Stomach smooth muscle (tissue), 2 donors: ENCODE measurements at regions not wholly inside any gene's neighbourhood (a gene's known extent, or its start where the extent isn't known, plus 50 kb on each side); places are given as distances from the start of the nearest gene placed in this dataset.

ENCODE experiments used
- H3K27ac ChIP-seq: one replicate; pipeline ENCODE4 v1.7.0; 2013; ENCODE audit warnings: mild to moderate bottlenecking, low read length, inconsistent platforms
- H3K27me3 ChIP-seq, 2 donors: one replicate each; pipeline ENCODE4 v1.7.0; 2013; ENCODE audit warnings: low read length in 2 of 2; ENCODE audit not compliant: insufficient read depth in 2 of 2, control insufficient read depth in 1 of 2
- H3K36me3 ChIP-seq, 2 donors: one replicate each; pipeline ENCODE4 v1.7.0; 2013; ENCODE audit warnings: low read length in 2 of 2; ENCODE audit not compliant: control insufficient read depth in 2 of 2, insufficient read depth in 2 of 2
- H3K4me1 ChIP-seq: one replicate; pipeline ENCODE4 v1.7.0; 2013; ENCODE audit warnings: low read length; ENCODE audit not compliant: control insufficient read depth, insufficient read depth
- H3K4me3 ChIP-seq, 2 donors: one replicate each; pipeline ENCODE4 v1.7.0; 2013; ENCODE audit warnings: low read length in 2 of 2
- H3K9ac ChIP-seq, 2 donors: one replicate each; pipeline ENCODE4 v1.7.0; 2013; ENCODE audit warnings: low read length in 2 of 2, mild to moderate bottlenecking in 1 of 2
- H3K9me3 ChIP-seq, 2 donors: one replicate each; pipeline ENCODE4 v1.7.0; 2013; ENCODE audit warnings: low read length in 2 of 2; ENCODE audit not compliant: control insufficient read depth in 2 of 2
- donor health status: healthy.
- donor health status: Pancreatic carcinoma.

DNA sequence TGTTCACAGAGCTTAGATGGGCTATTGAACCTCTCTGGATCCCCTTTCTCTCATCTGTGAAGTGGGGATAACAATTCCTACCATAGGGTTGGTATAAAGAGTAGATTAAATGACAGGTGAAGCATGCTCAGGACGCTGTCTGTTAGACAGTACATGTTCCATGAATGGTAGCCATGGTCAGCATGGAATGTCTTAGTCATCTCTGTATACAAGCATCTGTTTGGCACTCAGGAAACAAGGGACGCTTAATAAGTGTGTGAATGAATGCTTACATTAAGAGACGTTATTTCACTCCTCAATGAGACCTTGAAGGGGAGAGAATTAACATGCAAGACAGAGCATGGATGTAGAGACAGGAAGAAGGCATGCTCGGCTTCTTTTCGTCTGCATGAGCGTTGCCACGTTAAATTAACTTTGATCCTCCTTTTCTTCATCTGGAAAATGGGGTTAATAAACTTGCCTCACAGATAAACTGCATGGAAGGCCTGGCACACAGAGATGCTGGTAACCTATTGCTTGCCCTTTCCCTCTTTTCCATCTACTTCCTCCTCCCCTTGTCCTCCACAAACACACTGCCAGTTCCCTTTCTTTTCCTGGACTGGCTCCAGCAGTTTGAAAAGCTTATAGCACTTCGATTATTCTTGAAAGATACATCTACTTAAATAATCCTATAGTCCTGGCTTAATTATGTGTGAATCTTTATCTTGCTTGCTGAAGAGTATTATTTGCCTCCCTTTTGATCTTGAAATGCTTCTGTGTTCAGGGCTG lies 267.2 kb upstream of the MTNR1B start:
- H3K4me3 ChIP-seq: no peak overlapping the region
- H3K4me1 ChIP-seq: peaks cover 6% of the 10 kb centered on the region
- H3K27me3 ChIP-seq: no peaks in the 10 kb centered on the region
- H3K9ac ChIP-seq: no peak overlapping the region
- no peak overlapping the region for H3K27ac ChIP-seq
- H3K36me3 ChIP-seq: no peaks in the 10 kb centered on the region
- H3K9me3 ChIP-seq: no peaks in the 10 kb centered on the region

DNA sequence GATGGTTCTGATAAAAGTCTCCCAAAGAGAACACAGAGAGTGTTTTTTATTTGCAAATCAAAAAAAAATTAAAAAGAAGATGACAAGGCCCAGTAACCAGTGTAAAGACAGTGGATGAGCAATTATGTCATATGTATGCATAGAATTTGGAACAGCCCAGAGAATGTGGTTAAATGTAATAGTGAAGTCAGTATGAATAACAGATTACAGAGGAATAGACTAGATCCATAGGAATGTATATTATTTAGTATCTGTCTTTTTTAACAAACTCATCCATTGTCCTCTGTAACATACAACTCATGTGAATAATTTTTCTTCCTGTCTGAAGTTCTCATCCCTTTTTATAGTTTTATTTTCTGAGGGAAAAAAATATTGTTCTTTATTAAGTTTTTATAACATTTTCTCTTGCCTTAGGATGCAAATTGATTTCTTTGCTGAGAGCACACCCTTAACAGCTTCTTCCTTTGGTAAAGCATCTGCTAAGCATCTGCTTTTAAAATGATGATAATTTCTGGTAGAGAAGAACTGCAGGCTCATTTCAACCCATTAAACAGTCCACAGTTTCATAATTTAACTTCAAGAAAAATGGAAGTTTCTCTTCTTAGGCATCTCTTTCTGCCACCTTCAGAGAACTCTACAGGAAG lies 266.5 kb upstream of the MTNR1B start:
- H3K4me3 ChIP-seq: no peak overlapping the region
- no peaks in the 10 kb centered on the region for H3K36me3 ChIP-seq
- H3K9me3 ChIP-seq: no peaks in the 10 kb centered on the region
- no peaks in the 10 kb centered on the region for H3K27me3 ChIP-seq
- no peak overlapping the region for H3K9ac ChIP-seq
- H3K27ac ChIP-seq: no peak overlapping the region
- H3K4me1 ChIP-seq: peaks cover 13% of the 10 kb centered on the region

DNA sequence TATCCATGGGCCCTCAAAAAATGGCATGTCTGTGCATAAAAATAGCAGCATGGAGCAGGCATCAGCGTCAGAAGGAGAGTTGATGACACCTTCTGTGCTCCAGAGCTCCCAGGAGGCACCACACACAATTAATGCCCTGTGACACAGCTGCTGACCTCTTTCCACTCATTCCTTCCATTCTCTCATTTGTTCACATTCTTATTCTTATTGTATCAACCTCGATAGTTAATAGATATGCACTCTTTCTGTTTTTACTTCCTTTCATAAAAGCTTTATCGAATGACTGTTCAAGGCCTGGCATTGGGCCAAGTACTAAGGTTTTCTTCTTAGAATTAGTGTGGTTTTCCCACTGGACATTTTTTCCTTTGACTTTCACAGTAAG lies 266.0 kb upstream of the MTNR1B start:
- Histone ChIP-seq H3K4me3 (no peak overlapping the region), H3K27me3 (no peaks in the 10 kb centered on the region), H3K9me3 (no peaks in the 10 kb centered on the region), H3K4me1 (peaks cover 14% of the 10 kb centered on the region), H3K27ac (no peak overlapping the region), H3K9ac (no peak overlapping the region), H3K36me3 (no peaks in the 10 kb centered on the region)

- Histone ChIP-seq H3K9me3 (no peaks in the 10 kb centered on the region), H3K4me1 (peaks cover 14% of the 10 kb centered on the region), H3K27me3 (no peaks in the 10 kb centered on the region), H3K27ac (peak overlapping the region; percentile 37), H3K36me3 (no peaks in the 10 kb centered on the region), H3K9ac (no peak overlapping the region), H3K4me3 (no peak overlapping the region)
These were observed 262.3 kb upstream of the MTNR1B start for GRCh38 chr11:92707173-92707619.

DNA sequence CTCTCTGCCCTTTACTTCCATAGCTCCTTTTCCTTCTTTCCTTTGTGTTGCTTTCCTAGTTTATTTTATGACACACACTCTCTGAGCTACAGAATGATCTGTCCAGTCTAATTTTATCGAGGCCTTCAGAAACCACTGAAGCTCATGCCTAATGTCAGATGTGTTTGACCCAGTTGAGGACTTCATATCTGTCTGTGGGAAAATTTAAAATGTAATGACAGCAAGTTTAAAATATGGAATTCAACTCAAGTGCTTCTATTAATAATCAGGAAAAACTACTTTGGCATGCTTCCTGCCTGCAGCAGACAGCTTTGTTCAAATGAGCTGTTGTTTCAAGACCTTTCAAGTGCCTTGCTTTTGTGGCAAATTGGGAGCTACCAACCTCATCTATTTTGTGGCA lies 261.8 kb upstream of the MTNR1B start:
- H3K27me3 ChIP-seq: no peaks in the 10 kb centered on the region
- H3K9me3 ChIP-seq: no peaks in the 10 kb centered on the region
- no peak overlapping the region for H3K9ac ChIP-seq
- peak overlapping the region; percentile 37 for H3K27ac ChIP-seq
- H3K4me3 ChIP-seq: no peak overlapping the region
- H3K4me1 ChIP-seq: peaks cover 14% of the 10 kb centered on the region
- H3K36me3 ChIP-seq: no peaks in the 10 kb centered on the region

GRCh38 chr11:92709329-92709728 lies 260.1 kb upstream of the MTNR1B start:
- H3K4me3 ChIP-seq: no peak overlapping the region
- H3K27ac ChIP-seq: no peak overlapping the region
- peaks cover 14% of the 10 kb centered on the region for H3K4me1 ChIP-seq
- no peaks in the 10 kb centered on the region for H3K9me3 ChIP-seq
- no peak overlapping the region for H3K9ac ChIP-seq
- H3K27me3 ChIP-seq: no peaks in the 10 kb centered on the region
- no peaks in the 10 kb centered on the region for H3K36me3 ChIP-seq

DNA sequence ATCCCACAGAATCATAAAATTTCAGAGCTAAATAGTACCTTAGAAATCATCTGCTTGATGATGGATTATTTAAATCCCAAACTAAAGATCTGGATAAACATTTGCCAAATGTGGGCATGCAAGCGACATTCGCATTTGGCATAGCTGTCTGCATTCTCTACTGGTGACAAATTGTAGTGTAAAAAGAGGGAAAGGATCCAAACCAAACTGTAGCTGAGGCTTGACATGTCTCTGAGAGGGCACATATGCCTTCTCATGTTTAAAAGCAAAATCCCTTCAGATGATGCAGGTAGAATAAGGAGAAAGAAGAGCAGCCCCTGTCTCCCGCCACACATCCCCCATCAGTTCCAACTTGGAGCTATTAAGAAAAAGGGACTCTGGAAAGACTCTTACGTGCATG lies 257.5 kb upstream of the MTNR1B start:
- H3K9me3 ChIP-seq: no peaks in the 10 kb centered on the region
- H3K36me3 ChIP-seq: no peaks in the 10 kb centered on the region
- no peak overlapping the region for H3K27ac ChIP-seq
- H3K9ac ChIP-seq: no peak overlapping the region
- H3K4me1 ChIP-seq: peaks cover 11% of the 10 kb centered on the region
- no peaks in the 10 kb centered on the region for H3K27me3 ChIP-seq
- H3K4me3 ChIP-seq: no peak overlapping the region

DNA sequence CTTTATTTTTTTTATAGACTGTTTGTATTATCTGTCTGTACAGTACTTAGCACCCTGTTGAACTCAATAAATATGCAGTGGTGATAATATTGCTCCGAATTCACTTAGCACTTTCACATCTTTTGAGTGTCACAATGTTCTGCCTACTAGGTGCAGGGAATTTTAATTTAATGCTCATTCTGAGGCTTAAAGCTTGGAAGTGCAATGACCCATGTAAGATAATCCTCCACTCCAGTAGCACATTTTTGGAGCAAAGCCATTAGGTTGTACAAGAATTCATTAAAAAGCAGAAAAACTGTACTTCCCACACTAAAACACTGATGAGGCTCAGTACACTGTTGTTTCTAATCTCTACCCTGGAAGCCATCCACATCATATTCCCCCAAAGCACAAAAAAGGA lies 255.3 kb upstream of the MTNR1B start:
- Histone ChIP-seq H3K4me3 (no peak overlapping the region), H3K9me3 (no peaks in the 10 kb centered on the region), H3K27ac (no peak overlapping the region), H3K36me3 (no peaks in the 10 kb centered on the region), H3K9ac (no peak overlapping the region), H3K4me1 (no peaks in the 10 kb centered on the region), H3K27me3 (no peaks in the 10 kb centered on the region)

DNA sequence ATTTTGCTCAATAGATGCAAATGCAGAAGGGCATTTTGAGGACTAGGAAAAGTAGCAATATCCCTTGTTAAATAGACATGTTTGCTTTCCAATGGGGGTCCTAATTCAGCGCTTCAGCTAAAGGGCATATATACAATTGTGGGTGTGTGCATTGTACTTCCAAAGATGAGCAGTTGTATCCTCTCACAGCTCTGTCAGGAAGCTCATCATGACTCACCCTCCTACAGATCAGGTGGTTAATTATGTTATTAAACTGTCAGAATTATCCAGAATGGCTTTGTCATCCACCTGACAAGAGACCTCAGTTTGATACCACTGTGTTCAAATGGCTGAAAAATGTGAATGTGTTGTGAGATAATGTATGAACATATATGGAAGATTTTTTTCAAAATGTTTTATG lies 252.2 kb upstream of the MTNR1B start:
- no peak overlapping the region for H3K4me3 ChIP-seq
- no peak overlapping the region for H3K27ac ChIP-seq
- H3K9ac ChIP-seq: no peak overlapping the region
- no peaks in the 10 kb centered on the region for H3K4me1 ChIP-seq
- H3K27me3 ChIP-seq: no peaks in the 10 kb centered on the region
- no peaks in the 10 kb centered on the region for H3K9me3 ChIP-seq
- H3K36me3 ChIP-seq: no peaks in the 10 kb centered on the region

DNA sequence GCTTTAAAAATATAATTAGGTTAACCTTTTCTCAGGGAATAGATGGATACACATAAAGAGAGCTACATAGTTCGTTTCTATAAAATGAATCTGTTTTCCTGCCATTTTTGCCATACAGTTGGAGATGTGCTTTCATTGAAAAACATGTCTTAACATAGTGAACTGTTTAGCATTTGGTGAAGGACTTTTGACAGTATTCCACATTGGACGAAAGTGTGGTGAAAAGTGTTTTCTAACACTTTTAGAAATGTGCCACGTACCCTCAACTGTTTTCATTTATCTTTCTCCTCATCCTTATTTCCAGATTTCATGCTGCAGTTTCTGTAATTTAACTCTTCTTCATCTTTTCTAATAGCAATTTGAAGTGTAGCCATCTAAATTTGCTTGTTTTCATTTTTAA lies 249.1 kb upstream of the MTNR1B start:
- Histone ChIP-seq H3K4me3 (no peak overlapping the region), H3K27me3 (no peaks in the 10 kb centered on the region), H3K4me1 (no peaks in the 10 kb centered on the region)

DNA sequence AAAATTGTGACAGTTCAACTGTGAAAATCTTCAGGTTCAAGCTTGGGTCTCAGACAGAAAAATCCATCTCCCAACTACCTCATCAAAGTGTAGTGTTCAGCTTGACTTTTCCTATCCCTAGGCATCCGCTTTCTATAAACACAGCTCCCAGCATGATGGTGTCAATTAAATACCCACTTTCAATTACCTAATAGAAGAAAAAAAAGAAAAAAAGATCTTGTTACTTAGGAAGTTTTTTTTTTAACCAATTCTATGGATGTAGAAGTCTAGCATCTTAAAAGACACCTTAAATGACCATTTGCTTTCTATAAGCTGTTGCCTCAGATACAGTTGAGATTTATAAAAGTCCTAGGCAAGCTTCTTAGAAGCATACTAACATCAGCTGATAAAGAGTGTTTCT lies 244.1 kb upstream of the MTNR1B start:
- Histone ChIP-seq H3K4me1 (no peaks in the 10 kb centered on the region), H3K9ac (no peak overlapping the region), H3K4me3 (no peak overlapping the region), H3K9me3 (no peaks in the 10 kb centered on the region), H3K27me3 (no peaks in the 10 kb centered on the region), H3K27ac (no peak overlapping the region), H3K36me3 (no peaks in the 10 kb centered on the region)

More for the DNA sequence above, 249.1 kb upstream of the MTNR1B start:
- H3K36me3 ChIP-seq: no peaks in the 10 kb centered on the region
- no peaks in the 10 kb centered on the region for H3K9me3 ChIP-seq
- no peak overlapping the region for H3K9ac ChIP-seq
- H3K27ac ChIP-seq: no peak overlapping the region
